SK-N-SH (cell line): ENCODE measurements at regions not wholly inside any gene's neighbourhood (a gene's known extent, or its start where the extent isn't known, plus 50 kb on each side); places are given as distances from the start of the nearest gene placed in this dataset.
"Not testable (repeated sequence)": the region's sequence is repeated elsewhere in the genome, so short reads cannot be mapped to it uniquely, and the experiment has no call there.

Source experiments
- CTCF ChIA-PET: fragments of 300-600, 350-600 bp; formaldehyde crosslinking; extraction: SDS; loops from one replicate; lab custom pipeline; 2021; lab: Yijun Ruan, JAX
- POLR2A ChIA-PET: fragments of 350-600 bp; sonication (Branson Sonifier 250); formaldehyde crosslinking; extraction: SDS; loops from one replicate; lab custom pipeline; 2020; ENCODE audit warnings: antibody characterized with exemption, inconsistent platforms; lab: Yijun Ruan, JAX
- DNase-seq: peaks from one replicate; pipeline ENCODE4 v3.0.0; 2012
- H2AFZ ChIP-seq: fragments of 200-600 bp; sonication (generic); 2 replicates; pipeline ENCODE4 v1.8.1; 2016; ENCODE audit warnings: antibody characterized with exemption, mild to moderate bottlenecking, low read depth
- H3F3A ChIP-seq: fragments of 200-600 bp; sonication (generic); replicated peaks from 2 replicates; pipeline ENCODE3; 2016; ENCODE audit warnings: antibody characterized with exemption, mild to moderate bottlenecking; ENCODE audit not compliant: insufficient read depth
- H3K27ac ChIP-seq, 2 experiments: fragments of 200-500 bp in 1 of 2; fragments of 200-600 bp in 1 of 2; sonication (Bioruptor generic) in 1 of 2; sonication (generic), shearing (Covaris generic) in 1 of 2; 2 replicates each; pipeline versions ENCODE4 v1.5.1 to v1.6.1; 2014 to 2016; ENCODE audit warnings: low read depth in 2 of 2, inconsistent platforms in 1 of 2, low read length in 1 of 2, mild to moderate bottlenecking in 1 of 2, mixed read lengths in 1 of 2
- H3K27me3 ChIP-seq: fragments of 200-600 bp; sonication (generic), shearing (Covaris generic); 2 replicates; pipeline ENCODE4 v1.6.1; 2016; ENCODE audit warnings: mixed run types; ENCODE audit not compliant: insufficient read depth
- H3K36me3 ChIP-seq, 2 experiments: fragments of 200-500 bp in 1 of 2; fragments of 200-600 bp in 1 of 2; sonication (Bioruptor generic) in 1 of 2; sonication (generic) in 1 of 2; replicated peaks in 1 of 2; 2 replicates each; pipeline versions ENCODE3 to v1.5.1; 2014 to 2016; ENCODE audit warnings: low read length in 1 of 2, mild to moderate bottlenecking in 1 of 2; ENCODE audit not compliant: insufficient read depth in 2 of 2, control insufficient read depth in 1 of 2
- H3K4me1 ChIP-seq, 2 experiments: fragments of 200-500 bp in 1 of 2; fragments of 200-600 bp in 1 of 2; sonication (Bioruptor generic) in 1 of 2; sonication (generic), shearing (Covaris generic) in 1 of 2; 2 replicates each; pipeline versions ENCODE4 v1.5.1 to v1.6.1; 2014 to 2016; ENCODE audit warnings: low read depth in 1 of 2, low read length in 1 of 2, mixed run types in 1 of 2; ENCODE audit not compliant: insufficient read depth in 2 of 2, control insufficient read depth in 1 of 2
- H3K4me2 ChIP-seq: fragments of 200-600 bp; sonication (generic), shearing (Covaris generic); 2 replicates; pipeline ENCODE4 v1.6.1; 2017; ENCODE audit warnings: mixed run types
- H3K4me3 ChIP-seq, 2 experiments: fragments of 200-500 bp in 1 of 2; fragments of 200-600 bp in 1 of 2; sonication (Bioruptor generic) in 1 of 2; sonication (generic), shearing (Covaris generic) in 1 of 2; 2 replicates each; pipeline versions ENCODE4 v1.5.1 to v1.8.1; 2014 to 2016; ENCODE audit warnings: low read depth in 2 of 2, inconsistent platforms in 1 of 2, low read length in 1 of 2, mild to moderate bottlenecking in 1 of 2, mixed read lengths in 1 of 2, moderate library complexity in 1 of 2
- H3K79me2 ChIP-seq: fragments of 200-600 bp; sonication (generic); 2 replicates; pipeline ENCODE4 v1.8.1; 2017; ENCODE audit warnings: mild to moderate bottlenecking; ENCODE audit not compliant: insufficient read depth
- H3K9ac ChIP-seq: fragments of 200-600 bp; sonication (generic); 2 replicates; pipeline ENCODE4 v1.6.1; 2017; ENCODE audit warnings: mixed run types
- H3K9me2 ChIP-seq: fragments of 200-600 bp; sonication (generic); 2 replicates; pipeline ENCODE4 v1.6.1; 2017; ENCODE audit warnings: mixed run types
- H3K9me3 ChIP-seq: fragments of 200-600 bp; sonication (generic); 2 replicates; pipeline ENCODE4 v1.6.1; 2017; ENCODE audit warnings: mixed run types, mild to moderate bottlenecking, moderate library complexity
- H4K20me1 ChIP-seq: fragments of 200-600 bp; sonication (generic); 2 replicates; pipeline ENCODE4 v1.6.1; 2017; ENCODE audit warnings: mild to moderate bottlenecking, mixed run types; ENCODE audit not compliant: insufficient read depth
- ELF1 ChIP-seq: IDR thresholded peaks from 2 replicates; pipeline ENCODE4 v1.4.0; 2012
- EZH2phosphoT487 ChIP-seq: fragments of 200-600 bp; sonication (generic); IDR thresholded peaks from 2 replicates; pipeline ENCODE4 v1.6.1; 2017; ENCODE audit warnings: low read depth, mixed run types, mild to moderate bottlenecking, antibody characterized with exemption, moderate library complexity, borderline replicate concordance
- FOSL2 ChIP-seq: IDR thresholded peaks from 2 replicates; pipeline ENCODE4 v1.4.0; 2012; ENCODE audit warnings: low read depth, mild to moderate bottlenecking, moderate library complexity, borderline replicate concordance
- FOXJ3 ChIP-seq: sonication (generic); formaldehyde crosslinking; IDR thresholded peaks from 2 replicates; pipeline ENCODE4 v1.5.1; 2020; ENCODE audit warnings: mild to moderate bottlenecking, missing genetic modification reagents
- GABPA ChIP-seq: IDR thresholded peaks from 2 replicates; pipeline ENCODE4 v1.4.0; 2012; ENCODE audit warnings: low read depth, mild to moderate bottlenecking
- GATA2 ChIP-seq: sonication (generic); formaldehyde crosslinking; IDR thresholded peaks from 2 replicates; pipeline ENCODE4 v1.5.0; 2020; ENCODE audit warnings: mild to moderate bottlenecking, missing genetic modification reagents
- MXI1 ChIP-seq: IDR thresholded peaks from 2 replicates; pipeline ENCODE4 v1.6.1; 2012; ENCODE audit warnings: mild to moderate bottlenecking, low read depth, low read length, improper control_type of control experiment
- POLR2AphosphoS5 ChIP-seq: IDR thresholded peaks from 2 replicates; pipeline ENCODE4 v1.6.1; 2012; ENCODE audit warnings: low read depth, low read length
- RAD21 ChIP-seq: IDR thresholded peaks from 2 replicates; pipeline ENCODE4 v1.6.1; 2012; ENCODE audit warnings: mild to moderate bottlenecking, low read length
- RCOR1 ChIP-seq: fragments of 150-350 bp; IDR thresholded peaks from 2 replicates; pipeline ENCODE4 v1.6.1; 2017; ENCODE audit warnings: antibody characterized with exemption, low read length
- RXRA ChIP-seq: IDR thresholded peaks from 2 replicates; pipeline ENCODE4 v1.4.0; 2012; ENCODE audit warnings: low read depth, mild to moderate bottlenecking, borderline replicate concordance
- TAF1 ChIP-seq: IDR thresholded peaks from 2 replicates; pipeline ENCODE4 v1.6.1; 2012; ENCODE audit warnings: low read depth, mild to moderate bottlenecking, low read length, moderate library complexity, borderline replicate concordance
- YY1 ChIP-seq: IDR thresholded peaks from 2 replicates; pipeline ENCODE4 v1.4.0; 2012; ENCODE audit warnings: low read depth, mild to moderate bottlenecking
- WGBS: methylation state at CpG from one replicate; pipeline ENCODE4 v1.1.6; 2017; ENCODE audit warnings: low lambda C conversion rate; 5-methylcytosine and 5-hydroxymethylcytosine counted together
- TF ChIP-seq, protein P1 (sequence below): fragments of 150-350 bp; IDR thresholded peaks from 2 replicates; pipeline ENCODE4 v1.6.1; 2017; ENCODE audit warnings: antibody characterized with exemption, low read length, low read depth, borderline replicate concordance
- TF ChIP-seq, protein P2 (sequence below): IDR thresholded peaks from 2 replicates; pipeline ENCODE4 v1.4.0; 2012; ENCODE audit warnings: low read depth, borderline replicate concordance
- TF ChIP-seq, protein P3 (sequence below): fragments of 150-350 bp; IDR thresholded peaks from 2 replicates; pipeline ENCODE4 v1.6.1; 2016; ENCODE audit warnings: mild to moderate bottlenecking, low read depth, low read length

DNA sequence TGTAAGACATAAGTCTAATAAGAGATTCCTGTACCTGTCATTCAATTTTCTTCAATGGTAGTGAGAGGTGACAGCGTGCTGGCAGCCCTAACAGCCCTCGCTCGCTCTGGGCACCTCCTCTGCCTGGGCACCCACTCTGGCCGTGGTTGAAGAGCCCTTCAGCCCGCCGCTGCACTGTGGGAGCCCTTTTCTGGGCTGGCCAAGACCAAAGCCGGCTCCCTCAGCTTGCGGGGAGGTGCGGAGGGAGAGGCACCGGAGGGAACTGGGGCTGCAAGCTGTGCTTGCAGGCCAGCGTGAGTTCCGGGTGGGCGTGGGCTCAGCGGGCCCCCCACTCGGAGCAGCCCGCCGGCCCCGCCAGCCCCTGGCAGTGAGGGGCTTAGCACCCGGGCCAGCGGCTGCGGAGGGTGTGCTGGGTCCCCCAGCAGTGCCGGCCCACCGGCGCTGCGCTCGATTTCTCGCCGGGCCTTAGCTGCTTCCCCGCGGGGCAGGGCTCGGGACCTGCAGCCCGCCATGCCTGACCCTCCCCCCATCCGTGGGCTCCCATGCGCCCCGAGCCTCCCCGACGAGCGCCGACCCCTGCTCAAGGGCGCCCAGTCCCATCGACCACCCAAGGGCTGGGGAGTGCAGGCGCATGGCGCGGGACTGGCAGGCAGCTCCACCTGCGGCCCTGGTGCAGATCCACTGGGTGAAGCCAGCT lies 816.6 kb upstream of the TENM4 start:
- H3K9me2 ChIP-seq, H3K9me3 ChIP-seq, H3K4me3 ChIP-seq, POLR2A ChIA-PET, H3K9ac ChIP-seq, H3K79me2 ChIP-seq, H3K4me1 ChIP-seq, H3F3A ChIP-seq, H3K36me3 ChIP-seq, H3K27me3 ChIP-seq, H3K4me2 ChIP-seq, CTCF ChIA-PET, DNase-seq, H2AFZ ChIP-seq, H4K20me1 ChIP-seq, H3K27ac ChIP-seq: not testable (repeated sequence)
- 38% methylated on average over 7 of the region's 45 CpGs for WGBS

DNA sequence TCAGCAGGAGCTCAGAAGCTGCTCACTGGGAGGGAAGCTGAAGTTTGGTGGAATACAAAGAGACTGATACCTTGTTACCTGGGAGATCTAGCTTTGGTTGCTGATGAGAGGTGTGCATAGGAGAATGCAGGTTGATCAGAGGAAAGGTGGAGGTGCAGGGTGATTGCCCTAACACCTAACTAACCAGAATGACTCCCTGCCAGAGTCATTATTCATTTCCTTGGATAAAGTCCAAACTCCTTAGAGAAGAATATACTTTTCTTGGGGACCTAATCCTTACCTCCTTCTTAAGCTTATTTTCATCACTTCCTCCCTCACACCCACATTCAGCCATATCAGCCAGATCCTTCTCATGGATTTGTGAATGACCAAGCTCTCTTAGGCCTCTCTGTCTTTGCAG lies 814.2 kb upstream of the TENM4 start:
- Histone ChIP-seq H3K27me3 (no peaks in the 10 kb centered on the region), H3K9me2 (no peaks in the 10 kb centered on the region), H2AFZ (no peak overlapping the region), H3K4me1 (no peaks in the 10 kb centered on the region), H3K36me3 (no peaks in the 10 kb centered on the region), H3K9ac (no peak overlapping the region), H3F3A (no peaks in the 10 kb centered on the region), H3K27ac (no peak overlapping the region), H3K4me3 (no peak overlapping the region), H3K4me2 (no peak overlapping the region), H3K79me2 (no peaks in the 10 kb centered on the region), H3K9me3 (no peaks in the 10 kb centered on the region), H4K20me1 (no peaks in the 10 kb centered on the region)
- POLR2A ChIA-PET = no interaction called here
- TF ChIP-seq ELF1 = no peak
- TF ChIP-seq GABPA = no peak
- no peak for TF ChIP-seq EZH2phosphoT487
- no peak for TF ChIP-seq RXRA
- no peak for TF ChIP-seq GATA2
- TF ChIP-seq YY1 = no peak
- no peak for TF ChIP-seq TAF1
- no peak for TF ChIP-seq RAD21
- TF ChIP-seq, protein P1, sequence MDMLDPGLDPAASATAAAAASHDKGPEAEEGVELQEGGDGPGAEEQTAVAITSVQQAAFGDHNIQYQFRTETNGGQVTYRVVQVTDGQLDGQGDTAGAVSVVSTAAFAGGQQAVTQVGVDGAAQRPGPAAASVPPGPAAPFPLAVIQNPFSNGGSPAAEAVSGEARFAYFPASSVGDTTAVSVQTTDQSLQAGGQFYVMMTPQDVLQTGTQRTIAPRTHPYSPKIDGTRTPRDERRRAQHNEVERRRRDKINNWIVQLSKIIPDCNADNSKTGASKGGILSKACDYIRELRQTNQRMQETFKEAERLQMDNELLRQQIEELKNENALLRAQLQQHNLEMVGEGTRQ = no peak
- TF ChIP-seq, protein P2, sequence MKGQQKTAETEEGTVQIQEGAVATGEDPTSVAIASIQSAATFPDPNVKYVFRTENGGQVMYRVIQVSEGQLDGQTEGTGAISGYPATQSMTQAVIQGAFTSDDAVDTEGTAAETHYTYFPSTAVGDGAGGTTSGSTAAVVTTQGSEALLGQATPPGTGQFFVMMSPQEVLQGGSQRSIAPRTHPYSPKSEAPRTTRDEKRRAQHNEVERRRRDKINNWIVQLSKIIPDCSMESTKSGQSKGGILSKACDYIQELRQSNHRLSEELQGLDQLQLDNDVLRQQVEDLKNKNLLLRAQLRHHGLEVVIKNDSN = no peak
- TF ChIP-seq MXI1 = no peak
- TF ChIP-seq RCOR1 = no peak
- TF ChIP-seq POLR2AphosphoS5 = no peak
- TF ChIP-seq, protein P3, sequence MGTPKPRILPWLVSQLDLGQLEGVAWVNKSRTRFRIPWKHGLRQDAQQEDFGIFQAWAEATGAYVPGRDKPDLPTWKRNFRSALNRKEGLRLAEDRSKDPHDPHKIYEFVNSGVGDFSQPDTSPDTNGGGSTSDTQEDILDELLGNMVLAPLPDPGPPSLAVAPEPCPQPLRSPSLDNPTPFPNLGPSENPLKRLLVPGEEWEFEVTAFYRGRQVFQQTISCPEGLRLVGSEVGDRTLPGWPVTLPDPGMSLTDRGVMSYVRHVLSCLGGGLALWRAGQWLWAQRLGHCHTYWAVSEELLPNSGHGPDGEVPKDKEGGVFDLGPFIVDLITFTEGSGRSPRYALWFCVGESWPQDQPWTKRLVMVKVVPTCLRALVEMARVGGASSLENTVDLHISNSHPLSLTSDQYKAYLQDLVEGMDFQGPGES = no peak
- TF ChIP-seq FOSL2 = no peak
- TF ChIP-seq FOXJ3 (CRISPR knock-in tag) = no peak
- DNase-seq = no peak
- CTCF ChIA-PET = no interaction called here
